ENCODE measurements at regions not wholly inside any gene's neighbourhood (a gene's known extent, or its start where the extent isn't known, plus 50 kb on each side); places are given as distances from the start of the nearest gene placed in this dataset.
"Not testable (repeated sequence)": the region's sequence is repeated elsewhere in the genome, so short reads cannot be mapped to it uniquely, and the experiment has no call there.

- no peak for DNase-seq (ENCODE audit: low spot score)
These were observed 311.2 kb downstream of the SLITRK5 start for GRCh38 chr13:87982400-87982799.

- no peak for DNase-seq (ENCODE audit: low spot score)
These were observed 315.6 kb downstream of the SLITRK5 start for GRCh38 chr13:87986639-87987250.

DNA sequence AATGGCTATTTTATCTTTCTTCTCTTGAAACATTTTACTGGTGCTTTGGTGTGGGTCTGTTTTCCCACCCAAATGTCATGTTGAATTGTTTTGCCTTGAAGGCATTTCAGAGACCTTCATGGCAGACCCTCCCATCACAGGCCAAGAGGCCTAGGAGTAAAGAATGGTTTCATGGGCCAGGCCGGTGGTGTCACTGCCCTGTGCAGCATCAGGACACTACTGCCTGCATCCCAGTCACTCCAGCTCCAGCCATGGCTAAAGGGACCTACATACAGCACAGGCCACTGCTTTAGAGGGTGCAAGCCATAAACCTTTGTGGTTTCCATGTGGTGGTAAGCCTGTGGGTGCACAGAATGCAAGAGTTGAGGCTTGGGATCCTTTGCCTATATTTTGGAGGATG is 326.9 kb downstream of the SLITRK5 start:
- no peak for DNase-seq (ENCODE audit: low spot score)

- no peak for DNase-seq (ENCODE audit: low spot score)
These were observed 328.1 kb downstream of the SLITRK5 start for GRCh38 chr13:87999240-87999700.

DNA sequence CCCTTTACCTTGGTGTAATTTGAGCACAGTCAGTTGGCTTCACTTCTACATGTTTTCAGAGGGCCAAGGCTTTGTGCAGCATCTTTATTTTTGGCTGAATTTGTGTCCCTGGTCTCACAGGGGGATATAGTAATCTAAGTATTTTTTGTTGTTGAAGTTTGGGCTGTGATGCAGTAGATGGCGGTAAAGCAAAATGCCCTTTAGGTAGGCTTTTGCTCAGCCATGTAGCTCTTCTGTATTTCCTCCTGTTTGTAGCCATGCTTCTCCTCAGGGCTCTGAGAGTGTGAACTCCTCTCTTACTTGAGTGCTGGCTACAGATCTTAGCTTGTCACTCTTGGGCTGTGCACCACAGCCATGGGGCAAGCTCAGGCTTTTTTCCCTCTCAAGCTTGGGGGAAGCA is 328.6 kb downstream of the SLITRK5 start:
- DNase-seq (ENCODE audit: low spot score) = no peak

DNA sequence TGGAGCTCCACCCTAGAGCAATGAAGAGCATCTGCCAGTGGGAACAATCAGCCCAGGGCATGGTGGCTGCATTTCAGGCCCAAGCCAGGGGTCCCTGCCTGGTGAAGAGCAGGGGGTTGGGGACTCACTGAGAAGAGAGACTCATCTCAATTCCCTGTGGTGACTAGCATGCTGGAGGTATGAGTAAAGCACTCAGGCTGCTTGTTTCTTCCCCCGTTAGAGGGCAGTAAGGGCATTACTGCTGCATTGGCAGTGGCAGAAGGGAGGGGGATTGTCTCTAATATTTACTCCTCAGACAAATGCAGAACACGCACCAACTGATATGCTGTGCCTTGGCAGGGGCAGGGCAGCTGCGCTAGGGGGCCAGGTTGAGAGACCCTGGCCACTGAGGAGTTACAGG is 329.1 kb downstream of the SLITRK5 start:
- no peak for DNase-seq (ENCODE audit: low spot score)

GRCh38 chr13:88000787-88001186 is 329.6 kb downstream of the SLITRK5 start:
- no peak for DNase-seq (ENCODE audit: low spot score)

DNA sequence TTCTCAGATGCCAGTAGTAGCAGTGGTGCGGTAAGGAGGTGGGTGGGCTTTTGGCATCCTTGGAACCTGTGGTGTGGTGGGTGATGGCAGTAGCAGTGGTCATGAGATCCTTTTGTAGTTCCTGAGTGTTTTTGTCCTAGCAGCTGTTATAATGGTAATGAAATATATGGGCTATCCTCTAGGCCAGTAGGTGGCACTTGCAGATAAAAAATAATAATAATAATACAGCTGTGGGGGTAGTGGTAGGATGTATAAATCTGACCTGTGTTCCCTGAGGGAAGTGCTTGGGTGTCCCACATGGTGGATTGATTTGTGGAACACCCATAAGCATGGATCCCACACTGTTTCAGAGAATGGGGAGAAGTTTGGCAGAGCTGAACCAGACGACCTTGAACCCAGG is 334.0 kb downstream of the SLITRK5 start:
- DNase-seq (ENCODE audit: low spot score) = no peak

- DNase-seq (ENCODE audit: low spot score) = no peak
These were observed 343.4 kb downstream of the SLITRK5 start for GRCh38 chr13:88014527-88014926.

- DNase-seq (ENCODE audit: low spot score) = no peak
These were observed 351.4 kb downstream of the SLITRK5 start for GRCh38 chr13:88022431-88023208.

- no peak for DNase-seq (ENCODE audit: low spot score)
These were observed 355.1 kb downstream of the SLITRK5 start for GRCh38 chr13:88026241-88026640.

DNA sequence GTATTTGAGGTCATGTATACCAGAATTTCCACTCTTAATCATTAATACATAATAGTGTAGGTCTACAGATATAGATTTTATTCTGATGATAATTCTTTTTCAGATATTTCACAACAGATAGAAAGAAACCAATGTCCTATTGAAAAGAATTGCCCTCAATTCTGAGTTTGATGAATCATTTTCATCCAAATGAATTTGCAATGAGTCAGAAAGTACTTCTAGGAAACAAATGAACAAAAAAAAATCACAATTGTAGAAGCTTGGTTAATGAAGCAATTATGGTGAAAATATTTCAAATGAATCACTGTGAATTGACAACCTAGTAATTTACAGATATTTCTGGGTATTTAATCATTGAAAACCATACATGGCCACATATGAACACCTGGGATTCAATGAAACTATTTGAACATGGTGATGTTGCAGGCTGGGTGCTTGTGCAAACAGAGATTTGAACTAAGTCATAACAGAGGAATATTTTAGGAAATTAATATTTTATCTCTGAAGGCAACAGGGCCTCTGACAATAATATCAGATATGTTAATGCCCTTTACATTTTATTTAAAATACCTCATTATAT is 360.9 kb downstream of the SLITRK5 start:
- no peak for DNase-seq (ENCODE audit: low spot score)

DNA sequence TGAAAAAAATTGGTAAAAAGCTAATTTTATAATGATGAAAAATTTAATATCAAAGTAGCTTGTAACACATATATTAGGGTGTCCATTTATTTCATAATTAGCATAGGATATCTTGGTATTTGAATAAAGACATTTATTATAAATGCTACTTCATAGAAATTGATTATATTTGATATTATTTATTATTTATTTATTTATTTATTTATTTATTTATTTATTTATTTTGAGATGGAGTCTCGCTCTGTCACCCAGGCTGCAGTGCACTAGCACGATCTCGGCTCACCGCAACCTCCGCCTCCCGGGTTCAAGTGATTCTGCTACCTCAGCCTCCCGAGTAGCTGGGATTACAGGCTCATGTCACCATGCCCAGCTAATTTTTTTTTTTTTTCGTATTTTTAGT is 365.0 kb downstream of the SLITRK5 start:
- DNase-seq (ENCODE audit: low spot score) = not testable (repeated sequence)

- no peak for DNase-seq (ENCODE audit: low spot score)
These were observed 371.3 kb downstream of the SLITRK5 start for GRCh38 chr13:88042489-88042888.

DNA sequence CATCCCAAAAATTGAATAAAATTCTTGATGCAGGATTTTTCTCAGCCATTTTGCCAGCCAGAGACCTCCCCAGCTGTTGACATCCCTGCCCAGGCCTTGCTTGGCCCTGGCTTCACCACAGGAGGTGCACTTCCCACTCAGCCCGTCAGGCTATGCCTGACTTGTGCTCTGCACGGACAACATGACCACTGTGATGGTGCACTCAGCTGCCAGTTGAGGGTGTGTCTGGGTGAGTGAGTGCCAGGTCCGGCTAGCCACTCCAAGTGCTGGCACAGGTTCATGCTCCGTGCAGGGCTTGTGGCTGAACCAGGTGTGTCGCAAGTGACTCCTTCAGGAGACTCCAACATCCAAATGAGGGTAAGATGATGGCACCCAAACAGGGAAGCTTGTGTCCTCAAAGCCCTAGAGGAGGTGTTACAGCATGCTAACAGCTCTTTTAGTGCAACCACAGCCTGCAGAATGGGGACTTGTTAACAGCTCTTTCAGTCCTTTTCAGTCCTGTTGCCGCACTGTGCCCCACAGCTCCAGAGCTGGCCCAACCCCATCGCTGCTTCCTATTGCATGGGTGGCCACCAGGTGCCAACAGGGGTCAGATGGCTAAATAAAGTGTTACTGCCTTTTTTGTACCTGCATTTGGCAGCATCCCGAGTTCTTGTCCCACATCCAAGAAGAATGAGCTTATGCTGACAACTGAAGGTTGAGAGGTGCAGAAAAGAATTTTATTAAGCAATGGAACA is 380.7 kb downstream of the SLITRK5 start:
- no peak for DNase-seq (ENCODE audit: low spot score)

DNA sequence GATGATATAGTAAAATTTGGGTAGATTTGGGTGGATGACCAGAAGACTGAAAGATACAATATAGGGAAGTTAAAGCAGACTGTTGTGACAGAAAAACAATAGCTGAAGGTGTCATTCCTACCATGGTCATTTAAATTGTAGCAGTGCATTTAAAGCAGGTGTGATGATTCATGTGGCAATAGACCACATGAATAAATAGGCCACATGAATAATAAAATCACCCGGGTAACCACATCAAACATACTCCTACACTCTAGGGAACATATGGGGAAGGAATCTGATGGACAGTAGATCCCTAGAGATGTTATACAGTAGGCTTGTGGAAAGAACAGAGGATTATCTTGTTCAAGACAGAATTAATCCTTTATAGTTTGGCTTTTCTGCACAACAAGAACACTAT is 392.6 kb downstream of the SLITRK5 start:
- DNase-seq (ENCODE audit: low spot score) = no peak

GRCh38 chr13:88066847-88067246 is 395.7 kb downstream of the SLITRK5 start:
- DNase-seq (ENCODE audit: low spot score) = no peak

DNA sequence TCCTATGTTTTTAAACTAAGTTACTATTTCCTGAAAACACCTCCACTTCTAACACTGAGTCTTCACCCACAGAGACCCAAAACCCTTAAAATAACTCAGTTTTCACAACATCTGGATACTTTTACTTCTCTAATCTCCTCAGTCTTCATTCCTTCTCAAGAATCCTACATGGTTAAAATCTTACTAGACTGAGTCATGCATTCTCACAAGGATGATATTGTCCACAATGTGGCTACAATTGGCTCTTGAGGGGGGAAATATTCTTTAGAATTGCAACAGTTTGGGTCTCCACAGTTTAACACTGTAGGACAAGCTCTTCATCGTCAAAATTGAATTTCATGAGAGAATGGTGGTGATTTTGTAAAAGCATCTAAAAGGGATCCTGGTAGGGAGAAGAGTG is 397.1 kb downstream of the SLITRK5 start:
- no peak for DNase-seq (ENCODE audit: low spot score)

GRCh38 chr13:88068975-88069374 is 397.8 kb downstream of the SLITRK5 start:
- DNase-seq (ENCODE audit: low spot score) = peak; percentile 46

- no peak for DNase-seq (ENCODE audit: low spot score)
These were observed 400.2 kb downstream of the SLITRK5 start for GRCh38 chr13:88071371-88071770.

DNA sequence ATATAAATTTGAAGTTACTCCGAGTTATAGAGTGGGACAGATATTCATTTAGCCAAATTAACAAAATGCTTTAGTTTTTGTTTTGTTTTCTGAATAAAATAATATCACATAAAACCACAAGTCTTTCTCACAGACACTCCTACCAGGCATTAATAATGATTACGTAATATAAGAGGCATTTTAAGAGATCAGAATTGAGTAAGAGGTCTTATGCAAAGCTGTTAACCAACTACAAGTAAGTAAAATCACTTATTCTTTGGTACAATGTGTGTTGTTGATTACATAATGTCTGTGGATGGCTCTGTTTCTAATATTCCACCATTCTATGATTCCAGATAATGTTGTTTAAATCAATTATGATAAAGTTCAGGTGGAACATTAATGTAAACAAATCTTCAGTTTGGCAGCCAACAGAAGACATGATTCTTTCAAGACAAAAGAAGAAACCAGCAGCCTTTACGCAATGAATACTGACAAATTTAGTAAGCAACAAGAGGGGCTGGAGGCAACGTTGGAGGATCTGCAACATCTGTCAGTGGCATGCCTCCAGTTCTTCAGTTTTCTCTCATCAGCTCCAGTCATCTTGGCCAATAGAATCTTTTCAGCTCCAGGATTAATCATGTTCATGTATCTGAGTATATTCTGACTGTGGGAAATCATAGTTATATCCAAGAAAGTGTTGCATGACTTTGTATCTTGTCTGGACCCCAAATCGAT is 403.8 kb downstream of the SLITRK5 start:
- no peak for DNase-seq (ENCODE audit: low spot score)

- DNase-seq (ENCODE audit: low spot score) = no peak
These were observed 413.9 kb downstream of the SLITRK5 start for GRCh38 chr13:88085036-88085435.

All from ecto neural progenitor cell (in vitro differentiated cells).